HL-60 (cell line): ENCODE measurements at regions not wholly inside any gene's neighbourhood (a gene's known extent, or its start where the extent isn't known, plus 50 kb on each side); places are given as distances from the start of the nearest gene placed in this dataset.

Experiments
- DNase-seq, 2 experiments: peaks; one replicate each; pipeline ENCODE4 v3.0.0-alpha.2; 2010 to 2020; ENCODE audit warnings: low read depth in 1 of 2, low spot score in 1 of 2
- H3K27ac ChIP-seq: fragments of 250-450 bp; sonication (Bioruptor Pico); replicated peaks from 2 replicates; pipeline ENCODE4 v1.5.1; 2020; ENCODE audit warnings: mild to moderate bottlenecking, moderate library complexity
- H3K27me3 ChIP-seq: fragments of 250-450 bp; sonication (Bioruptor Pico); 2 replicates; pipeline ENCODE4 v1.5.1; 2021; ENCODE audit warnings: mild to moderate bottlenecking, moderate library complexity; ENCODE audit not compliant: insufficient read depth, poor library complexity, severe bottlenecking
- H3K4me3 ChIP-seq: replicated peaks from 2 replicates; pipeline ENCODE4 v1.5.1; 2011; ENCODE audit warnings: mild to moderate bottlenecking, control low read depth, low read length; ENCODE audit not compliant: insufficient read depth
- GABPA ChIP-seq: IDR thresholded peaks from 2 replicates; pipeline ENCODE4 v1.6.1; 2012; ENCODE audit warnings: low read depth
- POLR2AphosphoS5 ChIP-seq: IDR thresholded peaks from 2 replicates; pipeline ENCODE4 v1.6.1; 2012; ENCODE audit warnings: low read depth
- SPI1 ChIP-seq: IDR thresholded peaks from 2 replicates; pipeline ENCODE4 v1.6.1; 2012; ENCODE audit warnings: low read depth, mild to moderate bottlenecking, borderline replicate concordance
- TF ChIP-seq, protein P1 (sequence below): IDR thresholded peaks from 2 replicates; pipeline ENCODE4 v1.6.1; 2012; ENCODE audit warnings: low read depth; ENCODE audit not compliant: insufficient replicate concordance
- TF ChIP-seq, protein P2 (sequence below): IDR thresholded peaks from one replicate; pipeline ENCODE4 v1.5.1; 2011; ENCODE audit warnings: low read length, control low read depth, inconsistent platforms; ENCODE audit not compliant: insufficient read depth

- Histone ChIP-seq H3K27me3 (no peaks in the 10 kb centered on the region), H3K4me3 (no peak overlapping the region), H3K27ac (no peak overlapping the region)
- TF ChIP-seq SPI1 (no peak), POLR2AphosphoS5 (no peak), GABPA (no peak)
- TF ChIP-seq, protein P1, sequence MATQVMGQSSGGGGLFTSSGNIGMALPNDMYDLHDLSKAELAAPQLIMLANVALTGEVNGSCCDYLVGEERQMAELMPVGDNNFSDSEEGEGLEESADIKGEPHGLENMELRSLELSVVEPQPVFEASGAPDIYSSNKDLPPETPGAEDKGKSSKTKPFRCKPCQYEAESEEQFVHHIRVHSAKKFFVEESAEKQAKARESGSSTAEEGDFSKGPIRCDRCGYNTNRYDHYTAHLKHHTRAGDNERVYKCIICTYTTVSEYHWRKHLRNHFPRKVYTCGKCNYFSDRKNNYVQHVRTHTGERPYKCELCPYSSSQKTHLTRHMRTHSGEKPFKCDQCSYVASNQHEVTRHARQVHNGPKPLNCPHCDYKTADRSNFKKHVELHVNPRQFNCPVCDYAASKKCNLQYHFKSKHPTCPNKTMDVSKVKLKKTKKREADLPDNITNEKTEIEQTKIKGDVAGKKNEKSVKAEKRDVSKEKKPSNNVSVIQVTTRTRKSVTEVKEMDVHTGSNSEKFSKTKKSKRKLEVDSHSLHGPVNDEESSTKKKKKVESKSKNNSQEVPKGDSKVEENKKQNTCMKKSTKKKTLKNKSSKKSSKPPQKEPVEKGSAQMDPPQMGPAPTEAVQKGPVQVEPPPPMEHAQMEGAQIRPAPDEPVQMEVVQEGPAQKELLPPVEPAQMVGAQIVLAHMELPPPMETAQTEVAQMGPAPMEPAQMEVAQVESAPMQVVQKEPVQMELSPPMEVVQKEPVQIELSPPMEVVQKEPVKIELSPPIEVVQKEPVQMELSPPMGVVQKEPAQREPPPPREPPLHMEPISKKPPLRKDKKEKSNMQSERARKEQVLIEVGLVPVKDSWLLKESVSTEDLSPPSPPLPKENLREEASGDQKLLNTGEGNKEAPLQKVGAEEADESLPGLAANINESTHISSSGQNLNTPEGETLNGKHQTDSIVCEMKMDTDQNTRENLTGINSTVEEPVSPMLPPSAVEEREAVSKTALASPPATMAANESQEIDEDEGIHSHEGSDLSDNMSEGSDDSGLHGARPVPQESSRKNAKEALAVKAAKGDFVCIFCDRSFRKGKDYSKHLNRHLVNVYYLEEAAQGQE, result no peak
- TF ChIP-seq, protein P2, sequence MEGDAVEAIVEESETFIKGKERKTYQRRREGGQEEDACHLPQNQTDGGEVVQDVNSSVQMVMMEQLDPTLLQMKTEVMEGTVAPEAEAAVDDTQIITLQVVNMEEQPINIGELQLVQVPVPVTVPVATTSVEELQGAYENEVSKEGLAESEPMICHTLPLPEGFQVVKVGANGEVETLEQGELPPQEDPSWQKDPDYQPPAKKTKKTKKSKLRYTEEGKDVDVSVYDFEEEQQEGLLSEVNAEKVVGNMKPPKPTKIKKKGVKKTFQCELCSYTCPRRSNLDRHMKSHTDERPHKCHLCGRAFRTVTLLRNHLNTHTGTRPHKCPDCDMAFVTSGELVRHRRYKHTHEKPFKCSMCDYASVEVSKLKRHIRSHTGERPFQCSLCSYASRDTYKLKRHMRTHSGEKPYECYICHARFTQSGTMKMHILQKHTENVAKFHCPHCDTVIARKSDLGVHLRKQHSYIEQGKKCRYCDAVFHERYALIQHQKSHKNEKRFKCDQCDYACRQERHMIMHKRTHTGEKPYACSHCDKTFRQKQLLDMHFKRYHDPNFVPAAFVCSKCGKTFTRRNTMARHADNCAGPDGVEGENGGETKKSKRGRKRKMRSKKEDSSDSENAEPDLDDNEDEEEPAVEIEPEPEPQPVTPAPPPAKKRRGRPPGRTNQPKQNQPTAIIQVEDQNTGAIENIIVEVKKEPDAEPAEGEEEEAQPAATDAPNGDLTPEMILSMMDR, result no peak
- no peak for DNase-seq
These were observed 69.9 kb upstream of the ELOVL6 start for GRCh38 chr4:110268352-110268751.

DNA sequence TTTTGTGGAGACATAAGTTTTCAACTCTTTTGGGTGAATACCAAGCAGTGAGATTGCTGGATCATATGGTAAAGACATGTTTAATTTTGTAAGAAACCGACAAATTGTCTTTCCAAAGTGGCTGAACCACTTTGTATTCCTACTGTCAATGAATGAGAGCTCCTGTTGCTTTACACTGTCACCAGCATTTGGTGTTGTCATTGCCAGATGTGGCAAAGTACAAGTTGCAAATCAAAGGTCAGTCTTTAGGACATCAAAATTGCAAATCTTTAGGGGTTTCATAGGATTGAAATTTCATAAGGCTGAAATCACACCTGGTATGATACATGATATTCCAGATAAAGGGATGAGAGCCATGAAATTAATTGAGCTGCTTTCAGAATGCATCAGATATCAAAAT is 67.7 kb upstream of the ELOVL6 start:
- Histone ChIP-seq H3K4me3 (no peak overlapping the region), H3K27me3 (no peaks in the 10 kb centered on the region), H3K27ac (no peak overlapping the region)
- no peak for DNase-seq
- TF ChIP-seq POLR2AphosphoS5, result no peak
- no peak for TF ChIP-seq GABPA
- TF ChIP-seq, protein P1, result no peak

- TF ChIP-seq, protein P2, result no peak
- TF ChIP-seq GABPA, result no peak
- TF ChIP-seq, protein P1, result no peak
- TF ChIP-seq POLR2AphosphoS5, result no peak
- TF ChIP-seq SPI1, result no peak
- DNase-seq, result no peak
- H3K27me3 ChIP-seq, result no peaks in the 10 kb centered on the region
- H3K27ac ChIP-seq, result no peak overlapping the region
- no peak overlapping the region for H3K4me3 ChIP-seq
These were observed 66.6 kb upstream of the ELOVL6 start for GRCh38 chr4:110265001-110265400.

DNA sequence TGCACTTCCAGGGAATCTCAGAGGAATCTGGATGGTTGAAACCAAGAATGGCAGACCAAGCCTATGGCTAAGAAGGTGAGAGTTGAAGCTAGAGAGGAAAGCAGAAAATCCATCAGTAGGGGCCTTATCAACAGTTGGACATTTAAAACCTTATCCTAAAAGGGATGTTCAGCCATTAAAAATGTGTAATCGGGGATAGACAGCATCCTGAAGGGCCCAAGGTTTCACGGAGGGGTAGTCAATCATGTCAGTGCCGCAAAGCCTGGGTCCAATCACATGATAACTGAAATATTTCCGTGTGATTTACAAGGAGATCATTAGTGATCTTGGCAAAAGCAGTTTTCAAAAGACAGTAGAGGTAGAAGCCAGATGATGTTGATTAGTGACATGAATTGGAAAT is 61.9 kb upstream of the ELOVL6 start:
- Histone ChIP-seq H3K4me3 (no peak overlapping the region), H3K27me3 (no peaks in the 10 kb centered on the region), H3K27ac (no peak overlapping the region)
- TF ChIP-seq POLR2AphosphoS5 (no peak), SPI1 (no peak), GABPA (no peak)
- TF ChIP-seq, protein P1, result no peak
- TF ChIP-seq, protein P2, result no peak
- no peak for DNase-seq
